ENCODE measurements at regions not wholly inside any gene's neighbourhood (a gene's known extent, or its start where the extent isn't known, plus 50 kb on each side); places are given as distances from the start of the nearest gene placed in this dataset.
"Not testable (repeated sequence)": the region's sequence is repeated elsewhere in the genome, so short reads cannot be mapped to it uniquely, and the experiment has no call there.

GRCh38 chr11:112518371-112518770 lies 257.7 kb upstream of the PLET1 start:
- no peak for DNase-seq

GRCh38 chr11:112519751-112520150 lies 259.1 kb upstream of the PLET1 start:
- no peak for DNase-seq

- no peak for DNase-seq
Observed at GRCh38 chr11:112520354-112520753, 259.7 kb upstream of the PLET1 start.

DNA sequence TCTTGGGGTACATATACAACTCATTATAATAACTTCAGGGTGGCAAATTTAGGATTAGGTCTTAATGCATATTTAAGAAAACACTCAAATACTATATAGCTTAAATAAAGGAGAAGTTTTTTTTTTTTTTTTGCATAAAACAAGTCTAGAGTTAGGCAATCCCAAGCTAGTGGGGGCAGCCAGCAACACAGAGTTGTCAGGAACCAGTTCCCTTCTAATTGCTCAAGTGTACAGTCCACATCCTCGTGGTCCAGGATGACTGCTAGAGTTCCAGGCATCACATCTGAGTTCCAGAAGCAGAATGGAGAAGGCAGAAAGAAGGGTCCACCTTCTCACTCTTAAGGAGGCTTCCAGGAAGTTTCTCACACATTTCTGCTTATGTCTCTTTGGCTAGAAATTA lies 261.9 kb upstream of the PLET1 start:
- DNase-seq = no peak

GRCh38 chr11:112523031-112523430 lies 262.4 kb upstream of the PLET1 start:
- DNase-seq = no peak

GRCh38 chr11:112523477-112523876 lies 262.8 kb upstream of the PLET1 start:
- peak; percentile 21 to 60 for DNase-seq

GRCh38 chr11:112523951-112524350 lies 263.3 kb upstream of the PLET1 start:
- no peak for DNase-seq

DNA sequence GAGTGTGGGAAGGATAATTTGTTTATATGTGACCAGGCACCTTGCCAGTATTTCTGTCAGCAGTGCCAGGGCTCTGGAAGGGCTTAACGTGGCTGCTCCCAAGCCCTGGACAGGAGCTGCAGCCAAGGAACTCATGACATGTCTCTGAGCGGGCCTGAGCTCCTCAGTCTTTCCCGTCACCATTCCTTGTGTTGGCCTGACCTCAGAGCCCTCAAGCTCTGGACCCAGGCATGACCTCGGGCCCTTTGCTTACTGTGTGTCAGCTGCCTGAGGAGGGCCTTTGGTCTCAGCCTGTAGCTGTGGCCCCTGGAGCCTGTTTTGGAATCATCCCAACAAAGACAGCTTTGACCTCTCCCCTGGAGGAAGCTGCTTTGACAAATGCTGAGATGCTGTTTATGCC lies 264.1 kb upstream of the PLET1 start:
- peak; percentile 36 to 52 for DNase-seq

DNA sequence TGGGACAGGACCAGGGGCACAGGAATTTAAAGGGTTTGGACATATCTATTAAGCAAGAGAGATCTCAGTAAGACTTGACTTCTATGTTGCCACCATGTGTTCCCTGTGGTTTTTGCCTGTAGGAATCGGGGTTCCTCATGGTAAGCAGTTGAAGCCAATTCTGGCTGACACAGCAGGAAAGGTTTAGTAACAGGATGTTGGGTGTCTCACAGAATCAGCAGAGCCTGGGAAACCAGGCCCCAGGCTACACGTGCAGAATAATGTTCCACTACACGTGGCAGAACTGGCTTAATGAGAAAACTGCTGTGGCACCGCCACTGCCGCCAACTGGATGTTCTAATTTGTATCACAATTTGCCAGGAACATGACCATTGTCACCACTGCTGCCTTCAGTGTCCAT lies 264.6 kb upstream of the PLET1 start:
- DNase-seq = no peak

DNA sequence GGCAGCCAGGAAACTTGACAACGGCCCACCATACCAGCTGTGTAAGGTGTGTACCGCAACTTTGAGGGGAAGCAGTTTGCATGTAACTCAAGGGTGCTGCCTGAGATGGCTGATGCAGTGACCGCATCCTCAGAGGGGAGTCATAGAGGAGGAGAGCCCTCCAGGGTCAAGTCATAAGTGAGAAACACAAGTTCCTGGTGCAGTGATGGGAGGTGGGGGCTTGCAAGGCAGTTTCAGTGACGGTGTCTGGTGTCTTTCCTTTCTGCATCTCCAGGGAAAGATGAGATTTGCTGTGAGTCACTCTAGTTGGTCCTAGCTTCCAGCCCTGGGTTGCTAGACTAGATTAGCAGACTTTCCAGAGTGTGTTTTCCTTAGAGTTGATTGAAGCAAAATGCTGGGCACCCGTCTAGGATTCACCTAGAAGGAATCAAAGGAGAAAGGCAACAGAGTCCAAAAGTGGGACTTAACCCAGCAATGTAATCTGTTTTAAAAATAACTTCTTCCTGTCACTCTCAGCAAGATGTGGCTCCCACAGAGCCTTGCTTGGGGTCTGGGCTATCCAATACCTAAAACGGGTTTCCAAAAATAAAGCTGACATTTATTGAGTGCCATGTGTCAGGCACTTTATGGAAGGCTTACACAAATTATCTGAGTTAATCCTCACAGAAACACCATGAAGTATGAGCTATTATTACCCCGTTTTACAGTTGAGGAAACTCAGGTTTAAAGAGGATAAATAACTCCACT lies 265.4 kb upstream of the PLET1 start:
- no peak for DNase-seq

DNA sequence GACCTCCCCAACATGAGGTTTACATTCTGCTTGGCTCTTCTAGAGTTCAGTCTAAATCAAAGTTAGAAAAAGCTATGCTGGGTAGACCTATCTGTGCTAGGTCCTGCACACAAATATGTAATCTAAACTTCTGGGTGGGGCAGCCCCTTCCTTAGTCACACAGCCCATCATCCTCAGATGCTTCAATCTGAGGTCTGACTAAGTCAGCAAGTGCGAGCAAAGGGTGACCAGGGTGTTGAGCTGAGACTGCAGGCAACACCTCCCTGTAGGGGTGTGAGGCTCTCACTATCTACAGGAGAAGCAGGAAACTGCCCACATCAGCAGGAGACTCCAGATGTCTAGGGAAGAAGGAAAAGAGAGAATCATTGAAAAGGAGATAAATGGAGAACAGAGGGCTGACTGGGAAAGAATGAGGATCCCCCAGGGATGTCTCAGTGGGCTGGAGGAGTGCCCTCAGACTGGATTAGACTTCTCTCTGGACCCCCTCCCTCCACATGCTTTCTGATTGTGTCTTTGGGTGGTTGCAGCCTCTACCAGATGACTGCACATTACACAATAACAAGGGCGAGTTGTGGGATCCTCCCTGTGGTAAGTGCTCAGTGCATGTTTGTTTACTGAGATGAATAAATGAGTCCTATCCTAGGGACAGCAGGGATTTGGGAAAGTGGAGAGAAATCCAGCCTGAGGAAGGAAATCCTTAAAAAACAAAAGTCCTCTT lies 266.2 kb upstream of the PLET1 start:
- DNase-seq = no peak

DNA sequence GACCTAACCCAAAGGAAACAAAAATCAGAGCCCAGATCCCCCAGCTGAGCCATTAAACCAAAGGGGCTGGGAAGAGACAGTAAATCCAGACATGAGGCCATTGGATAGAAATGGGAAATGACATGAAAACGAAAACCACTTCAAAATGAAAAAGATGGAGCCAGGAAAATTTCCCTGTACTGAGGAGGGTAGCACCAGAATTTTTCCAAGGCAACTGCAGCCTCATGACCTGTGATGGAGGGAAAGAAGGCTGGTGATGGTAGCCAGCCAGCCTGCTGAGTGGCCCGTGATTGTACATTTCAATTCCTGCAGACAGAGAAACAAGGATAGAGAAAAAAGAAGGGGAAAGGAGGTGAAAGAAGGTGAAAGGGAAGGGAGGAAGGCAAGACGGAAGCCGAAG lies 268.4 kb upstream of the PLET1 start:
- no peak for DNase-seq

- no peak for DNase-seq
Observed at GRCh38 chr11:112532506-112532905, 271.8 kb upstream of the PLET1 start.

DNA sequence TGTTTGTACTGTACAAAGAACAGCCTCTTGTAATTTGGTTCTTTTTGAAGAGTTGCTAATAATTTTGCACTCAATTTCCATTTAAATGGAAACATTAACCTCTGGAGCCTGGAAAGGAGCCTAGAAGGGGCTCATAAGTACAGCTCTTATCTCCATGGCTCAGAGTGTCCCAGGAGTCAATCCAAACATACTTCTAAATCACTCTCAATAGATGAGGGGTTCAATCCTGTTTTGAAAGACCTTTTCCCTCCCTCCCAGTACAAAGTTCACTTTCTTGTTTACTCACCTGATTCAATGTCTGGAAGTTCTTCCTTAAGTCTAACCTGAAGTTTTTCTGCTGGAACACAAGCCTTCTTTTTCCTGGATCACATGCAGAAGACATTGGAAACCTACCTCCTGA lies 273.0 kb upstream of the PLET1 start:
- DNase-seq = no peak

DNA sequence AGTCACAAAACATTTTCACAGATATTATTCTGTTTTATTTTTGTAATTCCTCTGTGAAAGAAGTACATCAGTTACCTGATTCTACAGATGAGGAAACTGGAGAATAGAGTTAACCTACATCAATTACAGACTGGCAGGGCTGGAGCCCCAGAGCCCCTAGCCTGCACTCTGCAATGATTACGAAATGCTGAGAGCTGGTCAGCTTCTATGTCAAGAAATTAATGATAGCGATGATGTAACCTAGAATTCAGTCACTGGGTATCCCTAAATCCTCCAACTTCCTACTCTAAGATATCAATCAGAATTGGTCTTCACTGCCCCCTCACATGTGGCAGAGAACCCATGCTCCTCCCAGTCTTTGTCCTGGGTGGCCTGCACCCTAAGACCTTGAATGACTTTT lies 273.5 kb upstream of the PLET1 start:
- no peak for DNase-seq

DNA sequence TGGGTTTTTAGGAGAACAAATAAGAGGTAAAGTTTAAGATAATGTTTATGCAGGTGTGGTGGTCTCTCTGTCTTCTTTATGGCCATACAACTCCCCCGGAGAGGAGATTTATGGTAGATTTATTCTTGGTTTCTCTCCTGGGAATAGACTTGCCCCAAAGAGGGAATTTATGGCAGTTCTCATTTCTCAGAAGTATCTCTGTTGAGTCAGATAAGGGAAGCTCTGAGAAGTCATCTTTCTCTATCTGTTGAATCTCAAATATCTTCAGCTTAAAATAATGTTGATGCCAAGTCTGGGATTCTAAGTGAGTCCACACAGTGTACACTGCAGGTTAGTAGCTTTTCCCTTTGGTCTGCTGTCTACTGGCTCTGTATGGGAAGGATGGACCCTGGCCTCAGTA lies 276.4 kb upstream of the PLET1 start:
- no peak for DNase-seq

DNA sequence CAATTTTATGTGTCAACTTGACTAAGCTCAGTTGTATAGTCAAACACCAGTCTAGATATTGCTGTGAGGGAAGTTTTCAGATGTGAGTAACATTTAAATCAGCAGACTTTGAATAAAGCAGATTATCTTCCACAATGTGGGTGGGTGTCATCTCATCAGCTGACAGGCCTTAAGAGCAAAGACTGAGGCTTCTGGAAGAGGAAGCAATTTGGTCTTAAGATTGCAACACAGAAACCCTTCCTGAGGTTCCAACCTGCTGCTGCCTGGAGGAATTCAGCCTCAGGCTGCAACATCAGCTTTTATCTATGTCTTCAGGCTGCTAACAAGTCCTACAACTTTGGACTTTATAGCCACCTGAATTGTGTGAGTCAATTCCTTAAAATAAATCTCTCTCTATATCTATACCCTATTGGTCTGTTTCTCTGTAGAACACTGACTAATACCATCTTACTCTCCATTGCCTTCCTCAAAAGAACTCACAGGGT lies 277.2 kb upstream of the PLET1 start:
- no peak for DNase-seq

- DNase-seq = no peak
Observed at GRCh38 chr11:112538534-112539280, 278.0 kb upstream of the PLET1 start.

GRCh38 chr11:112539281-112539555 lies 278.6 kb upstream of the PLET1 start:
- not testable (repeated sequence) for DNase-seq

GRCh38 chr11:112539741-112540140 lies 279.1 kb upstream of the PLET1 start:
- no peak for DNase-seq

DNA sequence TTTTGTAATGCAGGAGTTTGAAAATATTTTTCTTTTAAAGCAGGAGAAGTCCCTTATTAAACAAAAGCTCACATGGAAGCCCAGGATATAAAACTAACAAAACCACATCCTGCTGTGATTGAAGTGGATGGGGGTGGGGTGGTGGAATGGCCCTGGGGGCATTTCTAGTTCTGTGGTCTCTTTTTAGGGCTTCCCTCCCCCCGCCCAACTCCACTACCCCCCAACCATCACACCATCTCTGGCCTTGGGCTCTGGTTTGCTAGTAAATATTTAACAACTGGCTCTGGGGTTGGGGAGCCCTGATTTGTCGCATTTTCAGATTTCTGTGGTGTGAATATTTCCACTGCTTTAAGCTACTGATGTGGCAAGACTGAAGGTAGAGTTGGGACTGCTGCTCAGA lies 279.6 kb upstream of the PLET1 start:
- DNase-seq = no peak

GRCh38 chr11:112541140-112542046 lies 280.7 kb upstream of the PLET1 start:
- no peak for DNase-seq

DNA sequence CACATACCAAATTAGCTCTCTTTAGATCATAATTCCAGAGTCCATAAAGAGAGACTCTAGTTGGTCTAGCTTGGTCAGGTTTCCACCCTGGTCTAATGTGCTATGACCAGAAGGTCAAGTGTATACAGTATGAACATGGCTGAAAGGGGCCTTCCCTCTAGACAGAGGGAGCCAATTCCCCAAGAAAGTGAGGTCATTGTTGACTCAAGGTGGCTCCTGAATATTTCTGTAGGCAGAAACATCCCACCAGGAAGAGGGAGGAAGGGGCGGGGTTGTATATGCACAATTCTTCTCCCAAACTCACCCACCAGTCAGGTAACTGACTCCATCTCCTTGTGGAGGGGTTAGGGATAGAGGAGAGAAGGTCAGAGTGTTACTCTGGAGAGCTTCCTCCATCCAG lies 281.8 kb upstream of the PLET1 start:
- no peak for DNase-seq
